HG03060 (cell line): ENCODE measurements at regions not wholly inside any gene's neighbourhood (a gene's known extent, or its start where the extent isn't known, plus 50 kb on each side); places are given as distances from the start of the nearest gene placed in this dataset.

Experiments
- ATAC-seq: cut with Tn5 transposase; IDR thresholded peaks from one replicate; pipeline ENCODE4 v1.9.1; 2021; ENCODE audit warnings: low read depth, moderate number of reproducible peaks; ENCODE audit not compliant: unreplicated experiment

DNA sequence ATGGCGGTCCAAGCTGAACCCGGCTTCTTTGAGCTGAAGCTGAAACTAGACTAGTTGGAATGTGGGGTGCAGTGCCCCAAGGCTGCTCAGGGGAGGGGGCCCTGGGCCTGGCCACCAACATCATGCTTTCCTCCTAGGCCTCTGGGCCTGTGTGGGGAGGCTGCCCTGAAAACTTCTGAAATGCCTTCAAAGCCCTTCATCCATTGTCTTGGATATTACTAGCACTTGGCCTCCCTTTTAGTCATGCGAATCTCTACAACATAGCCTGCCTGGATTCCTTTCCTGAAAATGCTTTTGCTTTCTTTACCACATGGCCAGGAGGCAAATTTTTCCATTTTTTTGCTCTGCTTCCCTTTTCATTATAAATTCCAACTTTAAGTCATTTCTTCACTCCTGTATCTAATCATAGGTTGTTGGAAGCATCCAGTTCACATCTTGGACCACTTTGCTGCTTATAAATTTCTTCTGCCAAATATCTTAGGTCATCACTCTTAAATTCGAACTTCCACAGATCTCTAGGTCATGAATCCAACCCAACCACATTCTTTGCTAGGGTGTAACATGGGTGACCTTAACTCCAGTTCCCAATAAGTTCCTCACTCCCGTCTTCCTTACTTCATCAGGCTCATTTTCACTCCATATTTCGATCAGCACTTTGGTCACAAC, 103.4 kb downstream of the DDIT4L start:
- ATAC-seq = no peak

DNA sequence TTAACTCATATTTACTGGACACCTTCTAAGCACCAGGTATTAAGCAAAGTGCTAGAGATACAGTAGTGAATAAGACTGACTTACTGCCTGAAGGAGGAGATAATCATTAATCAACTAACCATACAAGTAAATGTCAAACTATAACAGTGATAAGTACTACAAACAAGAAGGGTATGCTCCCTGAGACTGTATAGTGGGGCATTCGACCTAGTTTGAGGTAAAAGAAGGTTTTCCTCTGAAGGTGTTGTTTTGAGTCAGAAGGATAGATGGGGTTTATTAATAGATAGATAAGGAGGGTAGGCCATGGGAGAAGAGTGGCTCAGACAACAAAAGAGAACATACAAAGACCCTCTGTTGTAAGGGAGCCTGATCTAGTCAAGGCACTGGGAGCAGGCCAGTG, 105.4 kb downstream of the DDIT4L start:
- ATAC-seq = no peak

DNA sequence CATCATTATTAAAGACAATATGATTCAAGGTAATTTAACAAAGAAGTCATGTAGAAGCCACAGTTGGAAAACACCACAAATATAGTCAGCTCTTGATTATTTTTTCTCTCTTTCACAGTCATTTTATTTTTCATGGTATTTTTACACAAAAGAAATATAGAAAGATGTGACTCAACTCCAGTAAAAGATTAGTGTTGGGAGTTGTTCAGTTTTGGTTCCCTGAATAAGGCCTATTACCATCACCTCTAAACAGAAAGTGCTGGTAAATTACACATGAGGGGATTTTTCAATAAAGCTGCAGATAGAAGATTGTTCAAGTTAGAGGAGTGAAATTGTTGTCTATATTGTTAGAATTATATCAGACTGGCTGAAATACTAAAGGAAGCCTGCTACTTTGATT, 107.0 kb downstream of the DDIT4L start:
- ATAC-seq = no peak

DNA sequence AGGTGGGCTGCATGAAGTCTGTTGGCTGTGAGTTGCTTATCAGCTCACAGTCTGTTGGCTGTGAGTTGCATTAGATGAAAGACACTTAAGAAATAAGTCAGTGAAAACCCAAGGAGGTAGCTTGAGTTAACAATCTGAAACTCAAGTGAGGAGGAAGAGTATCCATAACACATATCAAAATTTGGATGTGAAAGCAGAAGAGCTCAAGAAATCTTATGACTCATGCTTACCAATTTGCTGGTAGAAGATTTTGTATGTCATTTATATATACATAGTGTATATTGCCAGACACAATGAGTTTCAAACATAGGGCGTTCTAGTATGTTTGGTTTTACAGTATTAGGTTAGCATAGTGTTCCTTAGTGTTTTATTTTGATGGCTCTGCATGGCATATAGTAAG, 107.4 kb downstream of the DDIT4L start:
- no peak for ATAC-seq

DNA sequence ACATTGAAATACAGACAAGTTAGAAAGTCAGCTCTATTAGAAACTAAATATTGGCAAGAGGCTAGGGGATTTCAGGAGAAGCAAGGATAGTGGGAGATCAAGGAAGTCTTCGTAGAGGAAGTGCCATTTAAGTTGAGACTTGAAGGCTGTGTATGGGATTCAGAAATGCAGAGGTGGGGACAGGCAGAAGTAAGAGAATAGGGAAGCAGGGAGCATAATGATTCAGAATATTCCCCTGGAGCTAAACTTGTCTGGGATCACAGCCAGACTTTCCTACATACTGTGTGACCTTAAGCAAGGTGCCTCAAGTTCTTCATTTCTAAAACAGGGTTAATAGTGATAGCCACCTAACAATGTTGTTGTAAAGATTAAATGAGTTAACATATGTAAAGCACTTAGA, 108.8 kb downstream of the DDIT4L start:
- no peak for ATAC-seq

DNA sequence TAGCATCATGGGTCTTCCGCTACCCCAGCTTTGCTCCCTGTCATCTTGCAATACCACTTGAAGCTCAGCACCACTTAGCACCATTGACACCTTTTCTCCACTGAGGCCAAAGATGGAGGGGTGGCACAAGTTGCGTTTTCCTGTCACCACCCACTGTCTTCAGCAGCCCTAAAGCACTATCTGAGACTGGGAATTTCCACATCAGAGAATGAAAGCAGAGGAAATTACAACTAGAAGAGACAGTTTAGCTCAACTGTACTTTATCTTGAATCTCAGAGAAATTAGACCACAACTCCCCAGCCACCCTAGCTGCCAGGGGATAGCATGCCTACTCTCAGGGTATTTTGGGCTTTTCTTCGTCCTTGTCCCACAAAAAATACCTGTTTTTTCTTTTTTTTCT, 111.0 kb downstream of the DDIT4L start:
- ATAC-seq = no peak

DNA sequence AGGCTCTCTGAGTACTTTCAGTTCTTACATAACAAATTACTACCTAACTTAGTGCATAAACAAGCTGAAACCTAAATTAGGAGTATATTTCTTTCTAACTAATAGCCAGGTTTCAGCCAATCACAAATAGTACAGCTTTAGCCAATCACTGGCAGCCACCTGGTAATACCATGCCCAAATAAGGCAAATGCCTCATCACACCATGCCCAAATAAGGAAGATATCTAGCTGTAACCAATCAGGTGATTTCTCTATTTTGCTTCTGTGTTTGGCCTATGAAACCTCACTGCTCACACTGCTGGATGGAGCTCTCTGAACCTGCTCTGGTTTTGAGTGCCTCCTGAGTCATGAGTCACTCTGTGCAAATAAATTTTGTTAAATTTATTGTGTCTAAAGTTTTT, 113.5 kb downstream of the DDIT4L start:
- no peak for ATAC-seq

DNA sequence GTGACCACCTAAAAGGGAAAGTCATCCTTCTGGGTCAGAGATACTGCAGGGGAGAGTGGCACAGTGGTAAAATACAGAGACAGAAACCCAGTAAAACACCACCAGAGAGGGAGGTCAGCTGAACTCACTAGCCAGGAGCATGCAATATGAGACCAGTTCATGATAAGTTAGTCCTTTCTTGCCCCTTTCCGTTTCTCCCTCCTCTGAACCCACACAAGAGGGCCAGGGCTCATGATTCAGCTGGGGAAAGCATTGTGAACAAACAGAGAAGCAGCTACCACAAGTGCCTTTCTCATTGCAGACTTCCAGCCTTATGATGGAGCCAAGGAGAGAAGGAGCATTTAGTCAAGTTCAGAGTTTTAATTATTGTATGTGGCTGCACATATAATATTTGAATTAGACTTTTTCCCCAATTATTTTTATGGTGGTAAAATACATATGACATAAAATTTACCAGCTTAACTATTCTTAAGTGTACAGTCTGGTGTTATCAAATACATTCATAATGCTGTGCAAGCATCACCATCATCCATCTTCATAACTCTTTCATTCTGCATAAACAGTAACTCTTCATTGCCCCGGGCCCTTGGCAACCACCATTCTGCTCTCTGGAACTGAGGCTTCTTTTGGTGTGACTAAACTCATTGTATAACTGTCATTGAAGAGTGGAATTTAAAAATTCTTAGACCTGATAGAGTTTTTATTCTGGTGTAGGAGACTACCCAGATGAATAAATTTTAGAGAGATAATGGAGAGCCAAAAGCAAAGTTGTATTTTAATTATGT, 114.6 kb downstream of the DDIT4L start:
- ATAC-seq = no peak

DNA sequence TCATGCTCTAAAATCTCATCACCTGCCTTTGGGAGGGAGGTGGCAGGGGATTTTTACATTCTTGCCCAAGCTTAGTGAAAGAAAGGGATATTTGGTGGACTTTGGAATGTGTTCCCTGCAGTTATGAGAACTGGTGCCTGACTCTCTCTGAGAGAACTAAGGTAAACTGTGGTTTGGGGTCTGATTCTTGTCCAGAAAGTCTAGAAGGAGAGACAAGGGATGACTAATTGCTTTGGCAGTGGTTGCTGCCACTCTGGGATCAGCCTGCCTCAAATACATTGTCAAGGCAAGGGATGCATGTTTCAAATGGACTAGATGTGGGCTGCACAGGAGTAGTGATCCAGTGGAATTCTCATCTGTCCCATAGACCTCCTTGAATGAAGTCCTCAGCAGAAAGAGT, 115.2 kb downstream of the DDIT4L start:
- no peak for ATAC-seq

DNA sequence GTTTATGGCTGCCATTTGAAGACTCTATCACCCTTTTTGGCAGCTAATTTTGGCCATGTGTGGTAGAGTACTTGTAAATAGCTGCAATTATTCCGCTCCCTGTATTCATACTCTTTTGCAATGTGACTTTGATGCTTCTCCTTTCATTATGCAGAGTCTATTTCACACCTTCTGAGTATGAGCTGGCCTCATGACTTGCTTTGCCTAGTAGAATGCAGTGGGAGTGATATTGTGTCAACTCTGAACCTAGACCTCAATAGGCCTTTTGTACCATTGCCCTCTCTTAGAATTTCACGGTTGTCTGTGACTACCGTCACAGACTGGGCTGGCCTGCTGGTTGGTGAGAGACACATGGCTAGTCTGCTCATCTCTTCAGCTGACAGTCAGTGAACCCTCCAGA, 118.8 kb downstream of the DDIT4L start:
- no peak for ATAC-seq

DNA sequence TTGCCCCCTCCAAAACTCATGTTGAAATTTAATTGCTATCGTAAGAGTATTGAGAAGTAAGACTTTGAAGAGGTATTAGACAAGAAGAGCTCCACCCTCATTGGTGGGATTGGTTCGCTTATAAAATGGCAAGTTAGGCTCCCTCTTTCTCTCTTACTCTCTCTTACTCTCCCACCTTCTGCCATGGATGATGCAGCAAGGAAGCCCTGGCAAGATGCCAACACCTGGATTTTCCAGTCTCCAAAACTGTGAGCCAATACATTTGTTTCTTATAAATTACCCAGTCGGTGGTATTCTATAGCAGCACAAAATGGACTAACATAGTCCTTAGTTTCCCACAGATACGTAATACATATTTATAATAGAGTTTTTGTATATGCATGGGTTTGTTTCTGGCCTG, 119.4 kb downstream of the DDIT4L start:
- no peak for ATAC-seq

DNA sequence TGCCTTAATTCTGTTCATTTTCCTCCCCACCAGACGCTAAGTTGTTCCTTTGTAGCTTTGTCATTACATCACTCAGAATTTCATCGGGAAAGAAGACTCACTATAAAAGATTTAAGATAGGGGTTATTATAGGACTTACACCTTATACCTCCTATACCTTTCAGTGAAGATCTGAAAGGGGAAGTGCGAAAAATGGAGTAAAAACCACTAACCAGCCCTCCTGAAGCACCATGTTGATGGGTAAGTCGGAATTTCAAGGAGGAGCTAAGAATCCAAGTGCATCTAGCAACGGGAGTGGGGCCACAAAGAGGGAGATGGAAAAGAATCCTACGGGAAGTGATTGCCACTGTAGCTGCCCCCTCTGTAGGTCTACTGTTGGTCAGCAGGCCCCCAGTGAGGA, 119.1 kb upstream of the H2AZ1 start:
- no peak for ATAC-seq

DNA sequence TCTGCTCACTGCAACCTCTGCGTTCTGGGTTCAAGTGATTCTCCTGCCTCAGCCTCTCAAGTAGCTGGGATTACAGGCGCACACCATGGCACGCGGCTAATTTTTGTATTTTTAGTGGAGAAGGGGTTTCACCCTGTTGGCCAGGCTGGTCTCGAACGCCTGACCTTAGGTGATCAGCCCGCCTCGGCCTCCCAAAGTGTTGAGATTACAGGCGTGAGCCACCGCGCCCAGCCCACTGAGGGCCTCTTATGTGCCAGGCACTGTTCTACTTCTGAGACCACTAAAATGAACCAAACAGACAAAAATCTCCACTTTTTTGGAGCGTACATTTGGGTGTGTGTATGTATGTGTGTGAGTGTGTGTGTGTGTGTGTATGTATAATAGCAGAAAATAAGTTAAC, 117.2 kb upstream of the H2AZ1 start:
- ATAC-seq = no peak

DNA sequence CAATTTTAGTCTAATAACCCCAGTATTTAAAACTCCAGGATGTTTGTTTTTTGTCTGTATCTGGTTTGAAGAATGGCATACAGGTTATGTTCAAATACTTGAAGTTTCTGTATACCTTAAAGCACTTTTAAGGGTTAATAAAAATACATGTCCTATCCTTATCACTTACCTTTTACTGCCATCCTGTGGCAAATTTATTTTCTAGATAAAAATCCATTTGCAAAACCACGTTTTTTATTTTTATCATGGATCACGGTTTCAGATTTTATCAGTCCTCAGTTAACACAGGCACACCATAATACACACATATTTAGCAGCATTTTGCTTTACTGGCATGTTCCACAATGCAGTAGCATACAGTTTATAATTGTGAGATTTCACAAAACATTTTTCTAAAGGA, 113.3 kb upstream of the H2AZ1 start:
- no peak for ATAC-seq

DNA sequence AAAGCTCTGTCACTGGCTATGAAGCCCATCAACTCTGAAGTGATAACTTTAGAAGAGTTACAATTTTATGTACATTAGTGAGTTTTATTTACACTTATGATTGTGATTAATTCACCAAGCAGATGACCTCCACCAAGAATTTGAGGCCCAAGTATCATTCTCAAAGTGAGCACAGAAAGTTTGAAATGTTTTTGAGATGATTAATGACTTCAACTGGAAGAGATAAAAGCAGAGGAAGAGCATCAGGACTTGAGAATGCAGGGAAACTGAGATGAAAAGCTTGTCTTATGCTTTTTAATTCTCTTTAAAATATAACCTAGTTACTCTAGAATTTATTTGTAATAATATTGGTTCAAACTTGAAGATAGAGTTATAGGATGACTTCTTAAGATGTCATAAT, 112.8 kb upstream of the H2AZ1 start:
- no peak for ATAC-seq

DNA sequence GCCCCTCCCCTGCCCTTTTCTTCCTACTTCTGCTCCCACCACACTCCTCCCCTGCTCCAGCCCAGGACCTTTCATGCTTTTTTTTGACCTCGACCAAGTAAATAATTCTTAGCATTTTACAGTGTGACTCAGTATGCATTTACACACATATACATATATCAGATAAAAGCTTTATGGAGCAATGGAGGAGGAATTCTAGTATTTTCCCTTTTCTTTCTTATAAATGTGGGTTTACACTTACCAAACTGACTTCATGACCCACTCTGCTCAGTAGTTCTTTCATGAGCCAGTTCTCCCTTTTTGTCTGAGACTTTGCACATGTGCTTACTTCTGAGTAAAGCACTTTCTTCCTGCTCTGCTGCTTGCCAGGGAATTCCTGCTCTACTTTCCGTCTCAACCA, 111.8 kb upstream of the H2AZ1 start:
- no peak for ATAC-seq

DNA sequence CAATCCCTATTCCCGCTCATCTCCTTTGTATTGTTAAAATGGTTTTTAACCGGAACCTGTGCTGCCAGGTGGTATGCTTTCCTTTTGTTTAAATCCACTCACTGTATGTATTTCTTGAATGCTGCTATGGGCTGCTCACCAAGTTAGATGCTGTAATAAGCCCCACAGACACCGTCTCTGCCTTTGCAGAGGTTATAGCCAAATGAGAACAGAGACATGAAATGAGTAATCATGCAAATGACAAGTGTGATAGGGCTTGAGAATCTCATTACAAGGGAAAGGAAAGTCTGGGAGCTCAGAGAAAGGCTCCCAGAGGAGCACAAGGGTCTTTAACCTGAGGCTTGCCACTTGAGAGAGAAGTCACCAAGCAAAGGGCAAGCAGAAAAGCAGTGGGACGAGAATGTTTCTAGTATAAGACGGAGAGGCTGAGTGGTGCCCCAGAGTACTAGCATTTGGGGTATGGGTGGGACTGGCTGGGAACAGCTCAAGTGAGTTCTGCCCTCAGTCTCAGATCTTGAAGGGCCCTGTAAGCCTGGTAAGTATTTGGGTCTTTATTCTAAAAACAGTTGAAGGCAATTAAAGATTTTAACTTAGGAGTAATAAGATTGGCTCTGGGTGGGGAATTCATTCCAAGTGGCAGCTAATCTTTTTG, 110.8 kb upstream of the H2AZ1 start:
- peak; percentile 86 for ATAC-seq

DNA sequence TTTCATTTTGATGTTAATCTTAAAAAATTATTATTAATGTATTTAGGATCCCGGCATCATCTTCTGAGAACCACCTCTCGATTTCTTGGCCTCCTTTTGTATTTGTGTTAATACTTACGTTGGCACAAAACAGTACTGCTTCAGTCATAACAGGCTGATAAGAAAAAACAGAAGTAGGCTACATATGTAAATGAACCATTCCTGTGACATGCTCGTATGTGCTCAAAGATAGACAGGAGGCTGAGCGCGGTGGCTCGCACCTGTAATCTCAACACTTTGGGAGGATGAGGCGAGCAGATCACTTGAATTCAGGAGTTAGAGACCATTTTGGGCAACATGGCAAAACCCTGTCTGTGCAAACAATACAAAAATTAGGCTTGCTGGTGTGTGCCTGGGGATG, 109.4 kb upstream of the H2AZ1 start:
- ATAC-seq = no peak

DNA sequence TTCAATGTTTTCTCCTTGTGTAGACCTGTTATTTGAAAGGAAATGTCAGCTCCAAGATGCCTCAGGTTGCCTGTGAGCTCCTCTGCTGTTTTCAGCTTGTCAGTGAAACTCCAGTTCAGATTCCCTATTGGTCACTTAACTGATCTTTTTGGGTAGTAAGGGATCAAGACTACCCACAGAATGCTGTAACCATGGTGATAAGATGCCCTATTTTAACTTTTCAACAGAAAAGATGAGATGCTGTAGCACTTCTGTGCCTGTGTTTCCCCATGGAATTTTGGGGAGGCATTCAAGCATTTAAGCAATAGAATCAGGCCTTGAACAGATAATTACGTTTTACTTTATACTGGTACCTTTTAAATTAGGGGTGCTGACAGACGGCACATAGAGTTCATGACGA, 106.6 kb upstream of the H2AZ1 start:
- ATAC-seq = no peak

DNA sequence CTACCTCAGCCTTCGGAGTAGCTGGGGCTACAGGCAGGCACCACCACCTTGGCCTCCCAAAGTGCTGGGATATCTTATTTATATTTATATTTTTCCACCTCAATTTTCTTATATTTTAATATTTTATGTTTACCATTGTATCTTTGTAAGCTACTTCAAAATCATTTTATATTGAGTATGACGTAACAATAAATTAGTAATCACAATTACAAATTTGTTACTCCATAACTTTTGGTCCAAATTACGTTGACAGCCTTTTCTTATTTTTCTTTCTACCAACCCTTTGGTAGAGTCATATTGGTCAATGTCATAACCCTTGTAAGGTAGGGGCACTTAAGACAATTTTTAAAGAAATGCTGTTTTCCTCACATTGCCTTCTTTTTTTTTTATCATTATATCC, 104.0 kb upstream of the H2AZ1 start:
- no peak for ATAC-seq

DNA sequence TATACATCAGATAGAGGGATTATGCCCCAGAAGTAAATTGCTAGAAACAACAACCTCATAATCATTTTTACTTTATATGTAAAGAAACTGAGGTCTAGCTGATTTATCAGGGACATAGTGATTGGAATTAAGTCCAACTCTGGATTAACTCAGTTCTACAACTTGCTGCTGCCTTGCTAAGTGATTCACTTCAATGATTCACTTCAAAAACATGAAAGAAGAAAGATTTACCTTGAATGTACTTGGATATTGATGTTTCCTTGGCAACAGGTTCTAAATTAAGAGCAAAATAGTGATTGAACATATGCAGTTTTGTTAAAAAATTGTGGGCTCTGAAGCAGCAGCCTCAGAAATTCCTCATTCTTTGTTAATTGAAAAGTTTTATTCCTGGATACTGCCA, 99.8 kb upstream of the H2AZ1 start:
- no peak for ATAC-seq

DNA sequence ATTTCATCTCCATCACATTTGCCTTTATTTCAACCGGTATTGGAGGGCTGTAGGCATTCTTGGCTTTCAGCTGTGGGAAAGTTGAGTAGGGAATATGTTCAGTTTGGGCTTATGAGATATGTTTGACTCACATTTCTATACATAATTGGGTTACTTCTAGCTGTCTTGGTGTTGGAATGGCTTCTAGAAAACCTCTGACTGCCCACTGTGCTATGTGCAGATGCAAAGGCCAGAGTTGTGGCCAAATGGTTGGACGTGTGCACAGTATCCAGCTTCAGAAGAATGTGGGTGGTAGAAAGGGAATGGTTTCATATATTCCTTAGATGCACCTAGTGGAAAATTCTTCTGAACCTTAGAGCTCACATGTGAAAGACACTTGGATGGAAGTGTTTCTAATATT, 92.6 kb upstream of the H2AZ1 start:
- no peak for ATAC-seq
